ENCODE measurements at regions not wholly inside any gene's neighbourhood (a gene's known extent, or its start where the extent isn't known, plus 50 kb on each side); places are given as distances from the start of the nearest gene placed in this dataset.

DNA sequence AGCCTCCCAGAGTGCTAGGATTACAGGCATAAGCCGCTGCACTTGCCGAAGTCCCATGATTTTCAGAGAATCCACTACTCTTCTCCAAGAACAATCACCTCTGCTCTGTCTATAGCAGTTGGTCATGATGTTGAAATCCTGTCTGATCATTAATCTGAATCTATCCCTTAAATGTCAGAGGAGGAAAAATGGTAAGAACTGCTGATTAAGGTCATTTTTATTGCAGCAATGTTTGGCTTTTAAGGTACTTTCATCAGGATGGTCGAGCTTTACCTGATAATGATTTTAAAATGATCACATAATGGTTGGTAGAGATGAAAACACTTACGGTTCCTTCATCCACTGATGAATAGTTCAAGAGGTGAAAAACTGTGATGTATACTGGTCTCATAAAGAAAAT, 968.6 kb downstream of the TLE4 start:
- Histone ChIP-seq H4K20me1 (ENCODE audit: control insufficient read depth, insufficient read depth, insufficient read length) (no peaks in the 10 kb centered on the region), H3K9ac (ENCODE audit: extremely low read depth, insufficient read length, low read length) (no peak overlapping the region), H3K18ac (ENCODE audit: insufficient read length, low read depth, low read length) (no peak overlapping the region), H3K14ac (ENCODE audit: insufficient read depth, low read length) (no peak overlapping the region), H4K8ac (replicated peaks; ENCODE audit: insufficient read length, low read depth, low read length) (no peak overlapping the region), H3K4me1 (ENCODE audit: insufficient read depth, low read length) (no peaks in the 10 kb centered on the region), H2AFZ (ENCODE audit: low read length) (no peak overlapping the region), H3K4me2 (ENCODE audit: insufficient read depth, insufficient read length, low read length) (no peak overlapping the region), H3K4ac (ENCODE audit: low read depth, low read length) (no peak overlapping the region), H2BK5ac (ENCODE audit: insufficient read length, low read length) (no peak overlapping the region), H3K23me2 (ENCODE audit: insufficient read length, low read depth, low read length, poor library complexity, severe bottlenecking) (no peaks in the 10 kb centered on the region), H3T11ph (ENCODE audit: low read length) (no peak overlapping the region), H2BK120ac (ENCODE audit: low read depth, low read length, poor library complexity, severe bottlenecking) (no peak overlapping the region), H3K9me3 (ENCODE audit: control insufficient read depth, low read depth, low read length) (peaks cover 7% of the 10 kb centered on the region), H3K27me3 (ENCODE audit: insufficient read depth, low read length) (no peaks in the 10 kb centered on the region), H2BK20ac (ENCODE audit: low read depth, low read length, poor library complexity, severe bottlenecking) (no peak overlapping the region), H2BK15ac (ENCODE audit: low read depth, low read length) (no peak overlapping the region), H2AK5ac (ENCODE audit: insufficient read length, low read length) (no peak overlapping the region), H3K56ac (ENCODE audit: insufficient read length, low read depth, low read length) (no peak overlapping the region), H4K5ac (ENCODE audit: insufficient read length, low read depth, low read length) (no peak overlapping the region), H3K27ac (ENCODE audit: insufficient read length, low read depth, low read length) (no peak overlapping the region), H4K91ac (ENCODE audit: insufficient read length, low read depth, low read length) (no peak overlapping the region), H3K79me1 (ENCODE audit: insufficient read depth, low read depth, low read length, poor library complexity, severe bottlenecking) (no peaks in the 10 kb centered on the region), H3K79me2 (ENCODE audit: insufficient read depth, low read length) (no peaks in the 10 kb centered on the region), H3K23ac (ENCODE audit: insufficient read length, low read depth, low read length) (no peak overlapping the region), H2BK12ac (ENCODE audit: insufficient read length, low read depth, low read length) (no peak overlapping the region)
- H3K9me3 Mint-ChIP-seq, result peaks cover 7 to 11% of the 10 kb centered on the region in 2 experiments
- peaks cover 0 to 2% (median 0%) of the 10 kb centered on the region in 3 experiments; a peak in 1 of 7 replicates for H3K36me3 Mint-ChIP-seq (ENCODE audit: insufficient read depth in 1 of 3, low read depth in 3 of 3)
- H3K4me3 Mint-ChIP-seq, result no peak overlapping the region
- no CpG with 5 or more reads among the region's 4 CpGs for WGBS (ENCODE audit: extremely low coverage, insufficient read length, low lambda C conversion rate)
- no peaks in the 10 kb centered on the region for H3K27me3 Mint-ChIP-seq (ENCODE audit: low read depth)
- DNase-seq, result no peak
- H3K4me1 Mint-ChIP-seq, result no peaks in the 10 kb centered on the region
- H3K27ac Mint-ChIP-seq, result no peak overlapping the region
- TF ChIP-seq, protein P1, sequence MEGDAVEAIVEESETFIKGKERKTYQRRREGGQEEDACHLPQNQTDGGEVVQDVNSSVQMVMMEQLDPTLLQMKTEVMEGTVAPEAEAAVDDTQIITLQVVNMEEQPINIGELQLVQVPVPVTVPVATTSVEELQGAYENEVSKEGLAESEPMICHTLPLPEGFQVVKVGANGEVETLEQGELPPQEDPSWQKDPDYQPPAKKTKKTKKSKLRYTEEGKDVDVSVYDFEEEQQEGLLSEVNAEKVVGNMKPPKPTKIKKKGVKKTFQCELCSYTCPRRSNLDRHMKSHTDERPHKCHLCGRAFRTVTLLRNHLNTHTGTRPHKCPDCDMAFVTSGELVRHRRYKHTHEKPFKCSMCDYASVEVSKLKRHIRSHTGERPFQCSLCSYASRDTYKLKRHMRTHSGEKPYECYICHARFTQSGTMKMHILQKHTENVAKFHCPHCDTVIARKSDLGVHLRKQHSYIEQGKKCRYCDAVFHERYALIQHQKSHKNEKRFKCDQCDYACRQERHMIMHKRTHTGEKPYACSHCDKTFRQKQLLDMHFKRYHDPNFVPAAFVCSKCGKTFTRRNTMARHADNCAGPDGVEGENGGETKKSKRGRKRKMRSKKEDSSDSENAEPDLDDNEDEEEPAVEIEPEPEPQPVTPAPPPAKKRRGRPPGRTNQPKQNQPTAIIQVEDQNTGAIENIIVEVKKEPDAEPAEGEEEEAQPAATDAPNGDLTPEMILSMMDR (conservative IDR thresholded peaks at IDR 0.05), result no peak

Data from H9 (cell line).